ENCODE measurements at regions not wholly inside any gene's neighbourhood (a gene's known extent, or its start where the extent isn't known, plus 50 kb on each side); places are given as distances from the start of the nearest gene placed in this dataset.

- peak; percentile 30 for DNase-seq
- 69 to 76% methylated on average over 3 of the region's 3 CpGs for WGBS, 2 experiments (ENCODE audit: low coverage in 1 of 2, low lambda C conversion rate in 2 of 2, missing lambda C conversion rate in 2 of 2)
- no peaks in the 10 kb centered on the region for H3F3A ChIP-seq (ENCODE audit: insufficient read depth)
- H3K9ac ChIP-seq = no peak overlapping the region
- H3K4me1 ChIP-seq (ENCODE audit: insufficient read depth) = peaks cover 8% of the 10 kb centered on the region
- H3K9me3 ChIP-seq (ENCODE audit: low read depth) = no peaks in the 10 kb centered on the region
- H3K9me2 ChIP-seq (ENCODE audit: insufficient read depth) = no peaks in the 10 kb centered on the region
- H3K4me2 ChIP-seq (ENCODE audit: unreplicated experiment) = no peak overlapping the region
- H3K27ac ChIP-seq = no peak overlapping the region
- TF ChIP-seq EZH2 (IDR thresholded peaks at IDR 0.05; ENCODE audit: insufficient read depth, poor library complexity, severe bottlenecking) (no peak), EZH2phosphoT487 (IDR thresholded peaks at IDR 0.05; ENCODE audit: insufficient read depth, low read depth) (no peak)
- no peaks in the 10 kb centered on the region for H3K27me3 ChIP-seq (replicated peaks; ENCODE audit: insufficient read depth)
- no peaks in the 10 kb centered on the region for H3K36me3 ChIP-seq (ENCODE audit: low read depth)
- no peak overlapping the region for H3K4me3 ChIP-seq
- in situ Hi-C loops (cut with MboI) = no loop called here
- no peaks in the 10 kb centered on the region for H3K79me2 ChIP-seq (ENCODE audit: insufficient read depth)
- H2AFZ ChIP-seq = no peak overlapping the region
- H4K20me1 ChIP-seq (ENCODE audit: insufficient read depth) = no peaks in the 10 kb centered on the region
These were observed 90.7 kb upstream of the FNDC3B start for GRCh38 chr3:171948674-171949073.

- Histone ChIP-seq H3K4me3 (no peak overlapping the region), H4K20me1 (ENCODE audit: insufficient read depth) (no peaks in the 10 kb centered on the region), H3K79me2 (ENCODE audit: insufficient read depth) (no peaks in the 10 kb centered on the region), H2AFZ (no peak overlapping the region), H3K9me3 (ENCODE audit: low read depth) (no peaks in the 10 kb centered on the region), H3K36me3 (ENCODE audit: low read depth) (no peaks in the 10 kb centered on the region), H3K27ac (no peak overlapping the region), H3K4me1 (ENCODE audit: insufficient read depth) (peaks cover 8% of the 10 kb centered on the region), H3K9ac (no peak overlapping the region), H3K9me2 (ENCODE audit: insufficient read depth) (no peaks in the 10 kb centered on the region), H3K4me2 (ENCODE audit: unreplicated experiment) (no peak overlapping the region), H3F3A (ENCODE audit: insufficient read depth) (no peaks in the 10 kb centered on the region), H3K27me3 (replicated peaks; ENCODE audit: insufficient read depth) (no peaks in the 10 kb centered on the region)
- DNase-seq = no peak
- in situ Hi-C loops (cut with MboI) = no loop called here
- TF ChIP-seq EZH2phosphoT487 (IDR thresholded peaks at IDR 0.05; ENCODE audit: insufficient read depth, low read depth) = no peak
- TF ChIP-seq EZH2 (IDR thresholded peaks at IDR 0.05; ENCODE audit: insufficient read depth, poor library complexity, severe bottlenecking) = no peak
- 73 to 80% methylated on average over 1 of the region's 1 CpG for WGBS, 2 experiments (ENCODE audit: low coverage in 1 of 2, low lambda C conversion rate in 2 of 2, missing lambda C conversion rate in 2 of 2)
These were observed 89.8 kb upstream of the FNDC3B start for GRCh38 chr3:171949554-171949953.

- TF ChIP-seq EZH2 (IDR thresholded peaks at IDR 0.05; ENCODE audit: insufficient read depth, poor library complexity, severe bottlenecking) (no peak), EZH2phosphoT487 (IDR thresholded peaks at IDR 0.05; ENCODE audit: insufficient read depth, low read depth) (no peak)
- peak; percentile 72 for DNase-seq
- Histone ChIP-seq H3K36me3 (ENCODE audit: low read depth) (no peaks in the 10 kb centered on the region), H3K4me1 (ENCODE audit: insufficient read depth) (peaks cover 9% of the 10 kb centered on the region), H3K79me2 (ENCODE audit: insufficient read depth) (no peaks in the 10 kb centered on the region), H3F3A (ENCODE audit: insufficient read depth) (no peaks in the 10 kb centered on the region), H3K4me3 (no peak overlapping the region), H3K4me2 (ENCODE audit: unreplicated experiment) (no peak overlapping the region), H4K20me1 (ENCODE audit: insufficient read depth) (no peaks in the 10 kb centered on the region), H3K27ac (no peak overlapping the region), H2AFZ (no peak overlapping the region), H3K9me3 (ENCODE audit: low read depth) (no peaks in the 10 kb centered on the region), H3K9ac (no peak overlapping the region), H3K9me2 (ENCODE audit: insufficient read depth) (no peaks in the 10 kb centered on the region), H3K27me3 (replicated peaks; ENCODE audit: insufficient read depth) (no peaks in the 10 kb centered on the region)
- in situ Hi-C loops (cut with MboI) = no loop called here
- WGBS, 2 experiments (ENCODE audit: low coverage in 1 of 2, low lambda C conversion rate in 2 of 2, missing lambda C conversion rate in 2 of 2) = 0 to 3% methylated on average over 1 of the region's 1 CpG
These were observed 89.0 kb upstream of the FNDC3B start for GRCh38 chr3:171950373-171950772.

- Histone ChIP-seq H3F3A (ENCODE audit: insufficient read depth) (no peaks in the 10 kb centered on the region), H3K4me3 (no peak overlapping the region), H4K20me1 (ENCODE audit: insufficient read depth) (no peaks in the 10 kb centered on the region), H3K4me1 (ENCODE audit: insufficient read depth) (peaks cover 12% of the 10 kb centered on the region), H3K36me3 (ENCODE audit: low read depth) (no peaks in the 10 kb centered on the region), H3K9me2 (ENCODE audit: insufficient read depth) (no peaks in the 10 kb centered on the region), H2AFZ (no peak overlapping the region), H3K9me3 (ENCODE audit: low read depth) (no peaks in the 10 kb centered on the region), H3K9ac (no peak overlapping the region), H3K27me3 (replicated peaks; ENCODE audit: insufficient read depth) (no peaks in the 10 kb centered on the region), H3K27ac (no peak overlapping the region), H3K4me2 (ENCODE audit: unreplicated experiment) (no peak overlapping the region), H3K79me2 (ENCODE audit: insufficient read depth) (no peaks in the 10 kb centered on the region)
- TF ChIP-seq EZH2phosphoT487 (IDR thresholded peaks at IDR 0.05; ENCODE audit: insufficient read depth, low read depth) (no peak), EZH2 (IDR thresholded peaks at IDR 0.05; ENCODE audit: insufficient read depth, poor library complexity, severe bottlenecking) (no peak)
- 78 to 100% methylated on average over 1 of the region's 1 CpG for whole genome bisulfite sequencing, 2 experiments (ENCODE audit: low coverage in 1 of 2, low lambda C conversion rate in 2 of 2, missing lambda C conversion rate in 2 of 2)
- DNase-seq = no peak
- in situ Hi-C loops (cut with MboI) = no loop called here
These were observed 87.8 kb upstream of the FNDC3B start for GRCh38 chr3:171951597-171951996.

All from GM23248 (cell line).